ENCODE measurements at regions not wholly inside any gene's neighbourhood (a gene's known extent, or its start where the extent isn't known, plus 50 kb on each side); places are given as distances from the start of the nearest gene placed in this dataset.
A peak's percentile ranks its signal among the peaks of the same experiment; 100 is the strongest.

- no peak for TF ChIP-seq CTCF (IDR thresholded peaks at IDR 0.05; ENCODE audit: poor library complexity, severe bottlenecking)
- H3K27ac ChIP-seq (ENCODE audit: poor library complexity, severe bottlenecking): no peak overlapping the region
- no peak for ATAC-seq (ENCODE audit: low read depth)
These were observed 1024.4 kb upstream of the LRRTM1 start for GRCh38 chr2:81328968-81329367.

GRCh38 chr2:81327911-81328310 is 1023.4 kb upstream of the LRRTM1 start:
- DNase-seq (ENCODE audit: low spot score) (no peak), ATAC-seq (ENCODE audit: low read depth) (no peak)
- no peak overlapping the region for H3K4me3 ChIP-seq (ENCODE audit: severe bottlenecking)
- H3K27me3 ChIP-seq (ENCODE audit: insufficient read depth, poor library complexity, severe bottlenecking): no peaks in the 10 kb centered on the region
- no peak overlapping the region for H3K27ac ChIP-seq (ENCODE audit: poor library complexity, severe bottlenecking)
- no peak for TF ChIP-seq CTCF (IDR thresholded peaks at IDR 0.05; ENCODE audit: poor library complexity, severe bottlenecking)
- H3K36me3 ChIP-seq (ENCODE audit: low read depth): no peaks in the 10 kb centered on the region
- H3K4me1 ChIP-seq (ENCODE audit: insufficient read depth, poor library complexity, severe bottlenecking): no peaks in the 10 kb centered on the region
- no peaks in the 10 kb centered on the region for H3K9me3 ChIP-seq (ENCODE audit: severe bottlenecking)

More at GRCh38 chr2:81328968-81329367, 1024.4 kb upstream of the LRRTM1 start:
- no peaks in the 10 kb centered on the region for H3K9me3 ChIP-seq (ENCODE audit: severe bottlenecking)
- H3K36me3 ChIP-seq (ENCODE audit: low read depth): no peaks in the 10 kb centered on the region
- DNase-seq (ENCODE audit: low spot score): no peak
- no peak overlapping the region for H3K4me3 ChIP-seq (ENCODE audit: severe bottlenecking)
- no peaks in the 10 kb centered on the region for H3K27me3 ChIP-seq (ENCODE audit: insufficient read depth, poor library complexity, severe bottlenecking)
- no peaks in the 10 kb centered on the region for H3K4me1 ChIP-seq (ENCODE audit: insufficient read depth, poor library complexity, severe bottlenecking)

- Histone ChIP-seq H3K4me3 (ENCODE audit: severe bottlenecking) (no peak overlapping the region), H3K27me3 (ENCODE audit: insufficient read depth, poor library complexity, severe bottlenecking) (no peaks in the 10 kb centered on the region), H3K9me3 (ENCODE audit: severe bottlenecking) (no peaks in the 10 kb centered on the region), H3K4me1 (ENCODE audit: insufficient read depth, poor library complexity, severe bottlenecking) (no peaks in the 10 kb centered on the region), H3K36me3 (ENCODE audit: low read depth) (no peaks in the 10 kb centered on the region), H3K27ac (ENCODE audit: poor library complexity, severe bottlenecking) (no peak overlapping the region)
- peak; percentile 44; the same call in 2 of the 3 replicates for ATAC-seq (ENCODE audit: low read depth)
- peak; percentile 41 for TF ChIP-seq CTCF (IDR thresholded peaks at IDR 0.05; ENCODE audit: poor library complexity, severe bottlenecking)
- DNase-seq (ENCODE audit: low spot score): no peak
These were observed 1019.5 kb upstream of the LRRTM1 start for GRCh38 chr2:81324046-81324445.

GRCh38 chr2:81304154-81304830 is 999.7 kb upstream of the LRRTM1 start:
- Histone ChIP-seq H3K27ac (ENCODE audit: poor library complexity, severe bottlenecking) (no peak overlapping the region), H3K4me1 (ENCODE audit: insufficient read depth, poor library complexity, severe bottlenecking) (no peaks in the 10 kb centered on the region), H3K27me3 (ENCODE audit: insufficient read depth, poor library complexity, severe bottlenecking) (no peaks in the 10 kb centered on the region), H3K36me3 (ENCODE audit: low read depth) (no peaks in the 10 kb centered on the region), H3K9me3 (ENCODE audit: severe bottlenecking) (no peaks in the 10 kb centered on the region), H3K4me3 (ENCODE audit: severe bottlenecking) (no peak overlapping the region)
- no peak for TF ChIP-seq CTCF (IDR thresholded peaks at IDR 0.05; ENCODE audit: poor library complexity, severe bottlenecking)
- ATAC-seq (ENCODE audit: low read depth): 0 out of 3 replicates have a peak, but pooled peaks have one; percentile 35
- no peak for DNase-seq (ENCODE audit: low spot score)

GRCh38 chr2:81303321-81303720 is 998.8 kb upstream of the LRRTM1 start:
- H3K27me3 ChIP-seq (ENCODE audit: insufficient read depth, poor library complexity, severe bottlenecking): no peaks in the 10 kb centered on the region
- DNase-seq (ENCODE audit: low spot score): no peak

More at GRCh38 chr2:81303321-81303720, 998.8 kb upstream of the LRRTM1 start:
- Histone ChIP-seq H3K9me3 (ENCODE audit: severe bottlenecking) (no peaks in the 10 kb centered on the region), H3K4me3 (ENCODE audit: severe bottlenecking) (no peak overlapping the region), H3K4me1 (ENCODE audit: insufficient read depth, poor library complexity, severe bottlenecking) (no peaks in the 10 kb centered on the region), H3K36me3 (ENCODE audit: low read depth) (no peaks in the 10 kb centered on the region), H3K27ac (ENCODE audit: poor library complexity, severe bottlenecking) (no peak overlapping the region)
- ATAC-seq (ENCODE audit: low read depth): no peak
- TF ChIP-seq CTCF (IDR thresholded peaks at IDR 0.05; ENCODE audit: poor library complexity, severe bottlenecking): no peak

Measured in RWPE2 (cell line).